Adrenal gland (tissue), 9 donors: ENCODE measurements at regions not wholly inside any gene's neighbourhood (a gene's known extent, or its start where the extent isn't known, plus 50 kb on each side); places are given as distances from the start of the nearest gene placed in this dataset.

Source experiments
- DNase-seq, 7 donors: peaks; one replicate each; pipeline ENCODE4 v3.0.0-alpha.2; 2019 to 2020
- H3K27ac ChIP-seq, 5 donors: fragments of 200-600 bp; sonication (generic) in 4 of 5; 1 replicate in 3 of 5; 2 replicates in 2 of 5; pipeline versions ENCODE4 v1.5.1 to v1.8.0; 2016 to 2020; ENCODE audit warnings: mild to moderate bottlenecking in 1 of 5
- H3K27me3 ChIP-seq: fragments of 200-600 bp; 2 replicates; pipeline ENCODE4 v1.8.0; 2021
- H3K36me3 ChIP-seq, 2 donors: fragments of 200-600 bp; replicated peaks in 1 of 2; 1 replicate in 1 of 2; 2 replicates in 1 of 2; pipeline versions ENCODE4 v1.5.1 to v1.8.0; 2018 to 2022
- H3K4me1 ChIP-seq, 2 donors: fragments of 200-600 bp; replicated peaks in 1 of 2; 1 replicate in 1 of 2; 2 replicates in 1 of 2; pipeline versions ENCODE4 v1.5.1 to v1.8.0; 2018 to 2021
- H3K4me3 ChIP-seq, 4 donors: fragments of 200-600 bp; sonication (generic) in 3 of 4; one replicate each; pipeline ENCODE4 v1.5.1; 2016 to 2018
- H3K9me3 ChIP-seq, 3 donors: fragments of 200-600 bp; sonication (generic) in 1 of 3; replicated peaks in 1 of 3; 1 replicate in 2 of 3; 2 replicates in 1 of 3; pipeline versions ENCODE4 v1.5.1 to v1.8.0; 2016 to 2021
- POLR2A ChIP-seq, 2 donors: fragments of 450-650 bp; IDR thresholded peaks; one replicate each; pipeline ENCODE4 v1.6.1; 2017; ENCODE audit warnings: antibody characterized with exemption in 2 of 2, mild to moderate bottlenecking in 2 of 2, moderate library complexity in 1 of 2
- WGBS, 4 donors: extraction: QIAGEN DNeasy Blood & Tissue Kit in 2 of 4; methylation state at CpG; one replicate each; pipeline versions ENCODE4 v1.1.5 to v1.1.7; 2013 to 2017; 5-methylcytosine and 5-hydroxymethylcytosine counted together
- intact Hi-C, 2 donors: fragments of 100-400 bp; cut with DNase I; formaldehyde crosslinking; loops; one replicate each; pipeline versions ENCODE4 v1.14.1 to v1.15.0; 2022 to 2023
- TF ChIP-seq, protein P1 (sequence below), 6 experiments: fragments of 450-650 bp in 4 of 6; fragments of 200-600 bp in 2 of 6; sonication (generic) in 1 of 6; IDR thresholded peaks; 1 replicate in 5 of 6; 2 replicates in 1 of 6; pipeline versions ENCODE4 v1.5.1 to v1.8.0; 2016 to 2021; ENCODE audit warnings: antibody characterized with exemption in 6 of 6, mild to moderate bottlenecking in 2 of 6, moderate library complexity in 1 of 6
- donor health status: healthy with polysubstance abuse.
- donor health status: Bipolar disorder and iron deficiency.
- donor health status: DM: yes; HTN: yes; CAD: no.
- donor health status: DM: no; HTN: no; CAD: no.
- donor health status: DM: no; HTN: no; CAD: no.

DNA sequence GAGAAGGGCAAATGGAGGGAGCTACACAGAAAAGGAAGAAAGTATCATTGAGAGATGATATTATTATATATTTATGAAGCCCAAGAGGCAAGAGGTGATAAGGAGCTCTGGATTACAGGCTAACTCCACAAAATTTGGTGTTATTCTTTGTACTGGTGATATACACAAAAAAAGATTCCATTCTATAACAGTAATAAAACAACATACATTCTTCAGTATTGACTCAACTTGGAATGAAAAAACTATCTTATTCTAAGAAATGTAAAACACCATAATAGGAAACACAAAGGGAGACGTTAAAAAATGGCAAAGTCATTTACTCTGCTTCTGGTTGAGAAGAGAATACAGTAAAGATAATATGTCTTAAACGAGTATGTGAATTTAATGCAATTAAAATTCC, 99.4 kb downstream of the TEX35 start:
- H3K9me3 ChIP-seq = no peaks in the 10 kb centered on the region

DNA sequence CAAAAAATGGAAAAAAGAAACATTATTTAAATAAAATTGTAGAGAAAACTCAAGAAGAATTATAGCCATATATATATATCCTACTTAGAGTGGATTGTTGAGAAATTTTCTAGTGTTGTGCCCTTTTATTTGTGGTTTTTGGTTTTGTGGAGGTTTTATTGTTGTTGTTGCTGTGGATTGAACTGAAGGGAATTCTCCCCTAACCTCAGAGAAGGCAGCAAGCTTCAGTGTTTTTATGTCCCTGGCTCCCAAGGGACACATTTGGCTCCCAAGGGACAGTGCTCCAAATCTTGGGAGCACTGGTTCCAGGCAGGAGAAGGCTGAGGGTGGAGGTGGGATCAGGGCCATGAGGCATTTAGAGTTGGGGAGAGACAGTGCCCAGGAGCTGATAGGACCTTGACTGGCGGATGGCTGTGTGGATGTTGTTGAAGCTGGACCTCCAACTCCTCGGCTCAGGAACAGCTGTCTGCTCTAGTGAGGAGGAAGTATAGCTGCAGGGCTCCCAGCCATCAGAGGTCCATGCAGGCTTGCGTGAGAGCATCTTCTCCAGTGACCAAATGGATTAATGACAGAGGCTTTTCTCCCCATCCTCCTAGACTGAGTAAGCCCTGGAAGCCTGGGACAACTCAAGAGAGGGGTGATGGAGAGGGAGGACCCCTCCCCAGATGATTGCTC, 100.5 kb downstream of the TEX35 start:
- Histone ChIP-seq H3K27ac (no peak overlapping the region), H3K27me3 (no peaks in the 10 kb centered on the region)
- no peak for TF ChIP-seq POLR2A (IDR thresholded peaks at IDR 0.05)
- TF ChIP-seq, protein P1, sequence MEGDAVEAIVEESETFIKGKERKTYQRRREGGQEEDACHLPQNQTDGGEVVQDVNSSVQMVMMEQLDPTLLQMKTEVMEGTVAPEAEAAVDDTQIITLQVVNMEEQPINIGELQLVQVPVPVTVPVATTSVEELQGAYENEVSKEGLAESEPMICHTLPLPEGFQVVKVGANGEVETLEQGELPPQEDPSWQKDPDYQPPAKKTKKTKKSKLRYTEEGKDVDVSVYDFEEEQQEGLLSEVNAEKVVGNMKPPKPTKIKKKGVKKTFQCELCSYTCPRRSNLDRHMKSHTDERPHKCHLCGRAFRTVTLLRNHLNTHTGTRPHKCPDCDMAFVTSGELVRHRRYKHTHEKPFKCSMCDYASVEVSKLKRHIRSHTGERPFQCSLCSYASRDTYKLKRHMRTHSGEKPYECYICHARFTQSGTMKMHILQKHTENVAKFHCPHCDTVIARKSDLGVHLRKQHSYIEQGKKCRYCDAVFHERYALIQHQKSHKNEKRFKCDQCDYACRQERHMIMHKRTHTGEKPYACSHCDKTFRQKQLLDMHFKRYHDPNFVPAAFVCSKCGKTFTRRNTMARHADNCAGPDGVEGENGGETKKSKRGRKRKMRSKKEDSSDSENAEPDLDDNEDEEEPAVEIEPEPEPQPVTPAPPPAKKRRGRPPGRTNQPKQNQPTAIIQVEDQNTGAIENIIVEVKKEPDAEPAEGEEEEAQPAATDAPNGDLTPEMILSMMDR (IDR thresholded peaks at IDR 0.05) = no peak

More for the DNA sequence above, 99.4 kb downstream of the TEX35 start:
- Histone ChIP-seq H3K27ac (no peak overlapping the region), H3K4me1 (peaks cover 4 to 5% of the 10 kb centered on the region in 2 donors), H3K27me3 (no peaks in the 10 kb centered on the region), H3K4me3 (no peak overlapping the region), H3K36me3 (no peaks in the 10 kb centered on the region)
- intact Hi-C loops = no loop called here
- TF ChIP-seq, protein P1 (IDR thresholded peaks at IDR 0.05) = no peak
- TF ChIP-seq POLR2A (IDR thresholded peaks at IDR 0.05) = no peak
- WGBS, 4 donors = 67 to 80% (median 75%) methylated on average over 2 of the region's 2 CpGs
- no peak for DNase-seq

DNA sequence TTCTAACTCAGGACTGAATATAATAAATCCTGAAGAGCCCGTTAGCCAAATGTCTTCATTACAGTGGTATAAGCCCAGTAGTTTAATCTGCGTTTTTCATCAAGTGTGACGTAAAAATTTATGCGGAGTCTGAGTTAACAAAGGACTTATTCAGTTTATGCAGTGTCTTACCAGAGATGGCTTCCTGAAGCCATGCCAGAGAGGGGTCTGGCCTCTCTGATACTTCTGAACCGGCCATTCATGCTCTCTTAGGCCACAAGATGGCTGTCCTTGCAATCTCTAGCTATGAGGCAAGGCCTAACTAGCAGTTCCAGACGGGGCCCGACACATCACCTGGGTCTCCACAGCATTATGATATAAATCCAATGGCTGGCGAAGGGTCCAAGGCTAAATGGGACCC, 101.4 kb downstream of the TEX35 start:
- Histone ChIP-seq H3K4me1 (peaks cover 0 to under 1% of the 10 kb centered on the region in 2 donors), H3K4me3 (no peak overlapping the region), H3K9me3 (no peaks in the 10 kb centered on the region), H3K36me3 (no peaks in the 10 kb centered on the region), H3K27me3 (no peaks in the 10 kb centered on the region), H3K27ac (no peak overlapping the region)
- 89 to 94% (median 91%) methylated on average over 8 of the region's 8 CpGs for WGBS, 4 donors
- intact Hi-C loops = no loop called here
- no peak for TF ChIP-seq POLR2A (IDR thresholded peaks at IDR 0.05)
- TF ChIP-seq, protein P1 (IDR thresholded peaks at IDR 0.05) = no peak
- no peak for DNase-seq

More for the DNA sequence above, 100.5 kb downstream of the TEX35 start:
- Histone ChIP-seq H3K9me3 (no peaks in the 10 kb centered on the region), H3K36me3 (no peaks in the 10 kb centered on the region), H3K4me1 (peaks cover 4 to 5% of the 10 kb centered on the region in 2 donors), H3K4me3 (no peak overlapping the region)
- intact Hi-C loops = no loop called here
- WGBS, 4 donors = 67 to 89% (median 85%) methylated on average over 2 to 3 of the region's 3 CpGs
- DNase-seq = no peak

DNA sequence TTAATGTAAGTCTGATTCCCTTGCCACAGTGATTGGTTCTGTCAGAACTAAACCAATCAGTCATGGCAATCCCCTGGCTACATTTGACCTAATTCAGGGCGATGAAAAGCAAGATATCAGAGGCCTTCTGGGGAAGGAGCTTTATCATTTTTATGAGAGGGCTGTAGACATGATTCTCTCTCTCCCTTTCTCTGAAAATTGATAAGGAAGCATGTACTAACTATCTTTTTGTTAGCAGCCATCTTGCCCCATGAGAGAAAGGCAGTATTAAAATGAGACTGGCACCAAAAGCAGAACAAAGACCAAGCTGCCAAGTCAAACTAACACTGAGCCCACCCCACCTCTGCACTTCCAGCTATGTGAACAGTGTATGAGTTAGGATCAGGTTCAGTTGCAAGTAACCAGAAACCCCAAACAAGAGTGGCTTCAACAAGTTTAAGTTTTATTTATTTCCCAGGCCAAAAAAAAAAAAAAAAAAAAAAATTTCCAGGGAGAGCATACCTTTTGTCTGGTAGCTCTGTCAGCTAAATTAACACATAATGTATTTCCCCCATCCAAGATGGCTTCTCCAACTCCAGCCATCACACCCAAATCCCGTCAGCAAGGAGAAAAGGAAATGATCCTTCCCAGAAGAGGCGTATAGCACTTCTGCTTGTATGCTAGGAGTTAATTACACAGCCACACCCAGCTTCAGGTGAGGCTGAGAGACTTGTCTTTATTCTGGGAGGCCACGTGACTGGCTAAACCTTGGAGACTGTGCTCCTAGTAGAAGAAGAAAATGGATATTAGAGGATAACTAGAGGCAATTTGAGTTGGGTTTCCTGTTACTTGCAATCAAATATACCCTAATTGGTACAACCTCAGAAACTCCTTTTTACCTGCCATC, 105.8 kb upstream of the RALGPS2 start:
- Histone ChIP-seq H3K9me3 (no peaks in the 10 kb centered on the region), H3K27me3 (no peaks in the 10 kb centered on the region), H3K4me3 (no peak overlapping the region), H3K36me3 (no peaks in the 10 kb centered on the region), H3K4me1 (no peaks in the 10 kb centered on the region), H3K27ac (no peak overlapping the region)
- TF ChIP-seq, protein P1 (IDR thresholded peaks at IDR 0.05) = no peak
- TF ChIP-seq POLR2A (IDR thresholded peaks at IDR 0.05) = no peak
- 76 to 88% (median 84%) methylated on average over 4 of the region's 4 CpGs for WGBS, 4 donors
- no peak for DNase-seq
- intact Hi-C loops = no loop called here
